ENCODE measurements at regions not wholly inside any gene's neighbourhood (a gene's known extent, or its start where the extent isn't known, plus 50 kb on each side); places are given as distances from the start of the nearest gene placed in this dataset.

- TF ChIP-seq ZNF335 (tag by site-specific recombination; conservative IDR thresholded peaks at IDR 0.05): no peak
- no peak for TF ChIP-seq CTCF (tag by site-specific recombination; IDR thresholded peaks at IDR 0.05)
- no peak for TF ChIP-seq ZNF362 (tag by site-specific recombination; IDR thresholded peaks at IDR 0.05)
- TF ChIP-seq ZNF513 (tag by site-specific recombination; IDR thresholded peaks at IDR 0.05): no peak
- TF ChIP-seq ZNF580 (tag by site-specific recombination; IDR thresholded peaks at IDR 0.05): no peak
- TF ChIP-seq ZNF560 (tag by site-specific recombination; IDR thresholded peaks at IDR 0.05; ENCODE audit: borderline replicate concordance): no peak
- no peak for TF ChIP-seq ZNF792 (tag by site-specific recombination; IDR thresholded peaks at IDR 0.05)
- no peak for TF ChIP-seq BCL6B (tag by site-specific recombination; IDR thresholded peaks at IDR 0.05)
- no peak for TF ChIP-seq ZBTB20 (tag by site-specific recombination; IDR thresholded peaks at IDR 0.05)
- no peak for TF ChIP-seq IKZF3 (tag by site-specific recombination; IDR thresholded peaks at IDR 0.05)
- Histone ChIP-seq H3K27ac (ENCODE audit: extremely low read depth, low read depth, low read length) (no peak overlapping the region), H3K9me3 (ENCODE audit: control insufficient read depth, insufficient read depth, low read depth, low read length) (no peaks in the 10 kb centered on the region), H3K36me3 (ENCODE audit: control insufficient read depth in 2 of 2, insufficient read depth in 1 of 2, low read length in 2 of 2) (no peaks in the 10 kb centered on the region), H3K4me3 (ENCODE audit: low read depth, low read length) (no peak overlapping the region), H3K4me1 (ENCODE audit: control insufficient read depth, insufficient read depth, low read length) (no peaks in the 10 kb centered on the region)
- CTCF ChIA-PET: no interaction called here
- POLR2A ChIA-PET: no interaction called here
These were observed 315.7 kb upstream of the CWC22 start for GRCh38 chr2:180322781-180323180.

- no peaks in the 10 kb centered on the region for H3K4me1 ChIP-seq (ENCODE audit: control insufficient read depth, insufficient read depth, low read length)
- CTCF ChIA-PET: interaction anchor here (0.6 to 0.8 kb wide), 2 partner anchors 194 to 788 kb away, joined by 3 to 4 read pairs; no protein-coding TSS in a partner anchor
- POLR2A ChIA-PET: no interaction called here
- no peaks in the 10 kb centered on the region for H3K9me3 ChIP-seq (ENCODE audit: control insufficient read depth, insufficient read depth, low read depth, low read length)
- no peak overlapping the region for H3K4me3 ChIP-seq (ENCODE audit: low read depth, low read length)
- no peak for TF ChIP-seq ZNF449 (tag by site-specific recombination; IDR thresholded peaks at IDR 0.05)
- no peak for TF ChIP-seq ZNF266 (tag by site-specific recombination; IDR thresholded peaks at IDR 0.05; ENCODE audit: low read depth)
- no peak for TF ChIP-seq ZNF155 (tag by site-specific recombination; IDR thresholded peaks at IDR 0.05)
- TF ChIP-seq SP3 (tag by site-specific recombination; IDR thresholded peaks at IDR 0.05): no peak
- no peak for TF ChIP-seq SCRT2 (tag by site-specific recombination; IDR thresholded peaks at IDR 0.05)
- TF ChIP-seq ZNF423 (tag by site-specific recombination; IDR thresholded peaks at IDR 0.05): no peak
- TF ChIP-seq ZBTB11 (tag by site-specific recombination; conservative IDR thresholded peaks at IDR 0.05; ENCODE audit: low read depth): no peak
- TF ChIP-seq PATZ1 (tag by site-specific recombination; IDR thresholded peaks at IDR 0.05): no peak
- H3K27ac ChIP-seq (ENCODE audit: extremely low read depth, low read depth, low read length): no peak overlapping the region
- no peaks in the 10 kb centered on the region for H3K36me3 ChIP-seq (ENCODE audit: control insufficient read depth in 2 of 2, insufficient read depth in 1 of 2, low read length in 2 of 2)
These were observed 312.7 kb upstream of the CWC22 start for GRCh38 chr2:180319586-180320405.
